ENCODE measurements at regions not wholly inside any gene's neighbourhood (a gene's known extent, or its start where the extent isn't known, plus 50 kb on each side); places are given as distances from the start of the nearest gene placed in this dataset.
"Not testable (repeated sequence)": the region's sequence is repeated elsewhere in the genome, so short reads cannot be mapped to it uniquely, and the experiment has no call there.

- H2AFZ ChIP-seq (ENCODE audit: low read length) = no peak overlapping the region
- H3K9me2 ChIP-seq (replicated peaks; ENCODE audit: low read depth, low read length) = no peaks in the 10 kb centered on the region
- H3K4me1 ChIP-seq (ENCODE audit: insufficient read depth, low read length, poor library complexity, severe bottlenecking) = no peaks in the 10 kb centered on the region
- H3K9me3 ChIP-seq (ENCODE audit: insufficient read depth, low read depth, low read length) = peaks cover 4% of the 10 kb centered on the region; the same call in 1 of the 2 replicates
- H3K4me2 ChIP-seq (ENCODE audit: low read depth, low read length, poor library complexity, severe bottlenecking) = no peak overlapping the region
- no peaks in the 10 kb centered on the region for H3K36me3 ChIP-seq (ENCODE audit: insufficient read depth, low read length)
- no peak overlapping the region for H3K9ac ChIP-seq (ENCODE audit: low read depth, low read length, poor library complexity, severe bottlenecking)
- TF ChIP-seq CTCF (conservative IDR thresholded peaks at IDR 0.05; ENCODE audit: low read length) = no peak
- TF ChIP-seq EZH2phosphoT487 (IDR thresholded peaks at IDR 0.05; ENCODE audit: borderline replicate concordance) = no peak
- H4K20me1 ChIP-seq (ENCODE audit: insufficient read depth, low read length, poor library complexity, severe bottlenecking) = no peaks in the 10 kb centered on the region
- H3K79me2 ChIP-seq (ENCODE audit: insufficient read depth, low read length) = no peaks in the 10 kb centered on the region
- H3K4me3 ChIP-seq (ENCODE audit: low read length, poor library complexity, severe bottlenecking) = no peak overlapping the region
- no peaks in the 10 kb centered on the region for H3K27me3 ChIP-seq (ENCODE audit: insufficient read depth, low read length, poor library complexity, severe bottlenecking)
- H3F3A ChIP-seq (ENCODE audit: low read depth) = no peaks in the 10 kb centered on the region
These were observed 69.9 kb upstream of the PSME4 start for GRCh38 chr2:54040685-54041084.

- H3K4me1 ChIP-seq (ENCODE audit: insufficient read depth, low read length, poor library complexity, severe bottlenecking) = no peaks in the 10 kb centered on the region
- TF ChIP-seq EZH2phosphoT487 (IDR thresholded peaks at IDR 0.05; ENCODE audit: borderline replicate concordance) = no peak
- no peak for TF ChIP-seq CTCF (conservative IDR thresholded peaks at IDR 0.05; ENCODE audit: low read length)
- H3K9ac ChIP-seq (ENCODE audit: low read depth, low read length, poor library complexity, severe bottlenecking) = no peak overlapping the region
- H3F3A ChIP-seq (ENCODE audit: low read depth) = no peaks in the 10 kb centered on the region
- no peaks in the 10 kb centered on the region for H3K36me3 ChIP-seq (ENCODE audit: insufficient read depth, low read length)
- H3K4me2 ChIP-seq (ENCODE audit: low read depth, low read length, poor library complexity, severe bottlenecking) = no peak overlapping the region
- no peak overlapping the region for H2AFZ ChIP-seq (ENCODE audit: low read length)
- no peaks in the 10 kb centered on the region for H3K79me2 ChIP-seq (ENCODE audit: insufficient read depth, low read length)
- no peak overlapping the region for H3K4me3 ChIP-seq (ENCODE audit: low read length, poor library complexity, severe bottlenecking)
- peaks cover 3% of the 10 kb centered on the region; the same call in 1 of the 2 replicates for H3K9me3 ChIP-seq (ENCODE audit: insufficient read depth, low read depth, low read length)
- no peaks in the 10 kb centered on the region for H4K20me1 ChIP-seq (ENCODE audit: insufficient read depth, low read length, poor library complexity, severe bottlenecking)
- no peaks in the 10 kb centered on the region for H3K27me3 ChIP-seq (ENCODE audit: insufficient read depth, low read length, poor library complexity, severe bottlenecking)
- no peaks in the 10 kb centered on the region for H3K9me2 ChIP-seq (replicated peaks; ENCODE audit: low read depth, low read length)
These were observed 69.5 kb upstream of the PSME4 start for GRCh38 chr2:54040250-54040649.

GRCh38 chr2:54038835-54039234 is 68.0 kb upstream of the PSME4 start:
- Histone ChIP-seq H3K9me2 (replicated peaks; ENCODE audit: low read depth, low read length) (no peaks in the 10 kb centered on the region), H3K36me3 (ENCODE audit: insufficient read depth, low read length) (no peaks in the 10 kb centered on the region), H3K9me3 (ENCODE audit: insufficient read depth, low read depth, low read length) (no peaks in the 10 kb centered on the region), H3K9ac (ENCODE audit: low read depth, low read length, poor library complexity, severe bottlenecking) (no peak overlapping the region), H3K4me3 (ENCODE audit: low read length, poor library complexity, severe bottlenecking) (no peak overlapping the region), H3K27me3 (ENCODE audit: insufficient read depth, low read length, poor library complexity, severe bottlenecking) (no peaks in the 10 kb centered on the region), H3F3A (ENCODE audit: low read depth) (no peaks in the 10 kb centered on the region), H2AFZ (ENCODE audit: low read length) (no peak overlapping the region), H3K79me2 (ENCODE audit: insufficient read depth, low read length) (no peaks in the 10 kb centered on the region), H3K4me2 (ENCODE audit: low read depth, low read length, poor library complexity, severe bottlenecking) (no peak overlapping the region), H3K4me1 (ENCODE audit: insufficient read depth, low read length, poor library complexity, severe bottlenecking) (no peaks in the 10 kb centered on the region), H4K20me1 (ENCODE audit: insufficient read depth, low read length, poor library complexity, severe bottlenecking) (no peaks in the 10 kb centered on the region)
- TF ChIP-seq EZH2phosphoT487 (IDR thresholded peaks at IDR 0.05; ENCODE audit: borderline replicate concordance) (no peak), CTCF (conservative IDR thresholded peaks at IDR 0.05; ENCODE audit: low read length) (no peak)

GRCh38 chr2:54031288-54031687 is 60.5 kb upstream of the PSME4 start:
- not testable (repeated sequence) for H3K4me1 ChIP-seq (ENCODE audit: insufficient read depth, low read length, poor library complexity, severe bottlenecking); H3K79me2 ChIP-seq (ENCODE audit: insufficient read depth, low read length); H2AFZ ChIP-seq (ENCODE audit: low read length); H3K36me3 ChIP-seq (ENCODE audit: insufficient read depth, low read length); H3K4me3 ChIP-seq (ENCODE audit: low read length, poor library complexity, severe bottlenecking); H4K20me1 ChIP-seq (ENCODE audit: insufficient read depth, low read length, poor library complexity, severe bottlenecking); H3K9me3 ChIP-seq (ENCODE audit: insufficient read depth, low read depth, low read length); H3F3A ChIP-seq (ENCODE audit: low read depth); H3K4me2 ChIP-seq (ENCODE audit: low read depth, low read length, poor library complexity, severe bottlenecking); H3K9ac ChIP-seq (ENCODE audit: low read depth, low read length, poor library complexity, severe bottlenecking); H3K9me2 ChIP-seq (replicated peaks; ENCODE audit: low read depth, low read length); H3K27me3 ChIP-seq (ENCODE audit: insufficient read depth, low read length, poor library complexity, severe bottlenecking)

Data from Loucy (cell line).